GM21515 (cell line): ENCODE measurements at regions not wholly inside any gene's neighbourhood (a gene's known extent, or its start where the extent isn't known, plus 50 kb on each side); places are given as distances from the start of the nearest gene placed in this dataset.

Experiments used
- ATAC-seq: cut with Tn5 transposase; IDR thresholded peaks from one replicate; pipeline ENCODE4 v1.9.1; 2021; ENCODE audit not compliant: unreplicated experiment

DNA sequence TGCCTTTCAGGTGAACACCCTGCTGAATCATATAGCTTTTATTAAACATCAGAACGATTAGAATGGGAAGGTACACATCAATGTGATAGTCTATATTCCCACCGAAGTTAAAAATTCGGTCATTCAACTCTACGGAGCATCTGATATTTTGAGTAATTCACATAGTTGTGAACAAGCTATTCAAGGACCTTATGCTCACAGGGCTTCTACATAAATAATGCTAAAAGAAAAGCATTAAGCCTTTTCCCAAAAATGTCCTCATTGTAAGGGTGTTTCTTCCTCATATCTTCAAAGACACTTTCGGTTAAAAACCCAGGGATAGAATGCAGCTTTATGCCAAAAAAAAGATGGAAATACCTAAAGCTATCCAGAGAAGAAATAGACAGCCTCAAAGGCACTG, 79.7 kb upstream of the EDNRA start:
- ATAC-seq, result no peak

- ATAC-seq, result no peak
Observed at GRCh38 chr4:147407261-147408045, 73.4 kb upstream of the EDNRA start.

DNA sequence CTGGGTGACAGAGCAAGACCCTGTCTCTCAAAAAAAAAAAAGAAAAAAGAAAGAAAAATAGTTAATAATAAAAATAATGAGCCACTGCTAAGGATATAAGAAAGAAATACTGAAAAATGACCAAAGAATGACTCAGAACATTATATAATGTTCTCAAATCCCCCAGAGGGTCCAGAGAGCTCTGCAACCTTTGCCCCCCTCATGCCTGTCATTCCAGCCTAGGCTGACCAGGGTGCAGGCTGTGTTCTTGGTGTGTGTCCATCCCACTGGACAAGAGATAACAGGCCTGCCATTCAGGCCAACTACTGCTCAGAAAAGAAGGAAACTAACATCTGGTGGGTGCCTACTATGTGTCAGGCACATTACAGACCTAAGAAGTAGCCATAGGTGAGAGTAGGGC, 72.7 kb upstream of the EDNRA start:
- no peak for ATAC-seq

GRCh38 chr4:147409350-147409749, 71.5 kb upstream of the EDNRA start:
- no peak for ATAC-seq

GRCh38 chr4:147418226-147418625, 62.7 kb upstream of the EDNRA start:
- ATAC-seq, result no peak

DNA sequence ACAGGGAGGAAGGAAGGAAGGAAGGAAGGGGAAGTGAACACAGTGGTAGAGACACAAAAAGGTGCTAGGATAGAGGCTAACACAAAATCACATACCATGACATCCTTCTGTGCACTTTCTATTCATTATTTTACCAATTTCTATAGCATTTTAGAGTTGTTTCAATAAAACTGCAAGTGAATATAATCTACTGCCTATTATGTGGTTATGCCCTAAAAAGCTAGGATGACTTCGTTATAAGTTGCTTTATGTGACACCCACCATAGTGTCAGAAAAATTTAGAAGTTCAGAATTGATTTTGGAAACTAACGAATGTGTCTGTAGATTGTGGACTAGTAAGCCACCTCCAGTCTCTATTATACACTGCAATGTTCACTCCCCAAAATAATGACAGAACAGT, 59.4 kb upstream of the EDNRA start:
- no peak for ATAC-seq

GRCh38 chr4:147423229-147423628, 57.7 kb upstream of the EDNRA start:
- ATAC-seq, result no peak

GRCh38 chr4:147425019-147425418, 55.9 kb upstream of the EDNRA start:
- no peak for ATAC-seq

DNA sequence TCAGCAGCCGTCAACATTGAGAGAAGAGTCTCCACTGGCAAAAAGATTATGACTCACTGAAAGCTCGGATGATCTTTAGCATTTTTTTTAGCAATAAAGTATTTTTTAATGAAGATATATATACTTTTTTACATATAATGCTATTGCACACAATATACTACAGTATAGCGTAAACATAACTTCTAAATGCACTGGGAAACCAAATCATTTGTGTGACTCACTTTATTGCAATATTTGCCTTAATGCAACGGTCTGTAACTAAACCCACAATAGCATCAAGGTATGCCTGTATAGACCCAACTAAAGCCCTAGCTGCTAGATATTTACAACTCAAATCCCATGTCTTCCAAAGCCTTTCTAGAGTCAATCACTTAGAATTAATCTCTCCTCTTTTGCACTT, 52.3 kb upstream of the EDNRA start:
- no peak for ATAC-seq

DNA sequence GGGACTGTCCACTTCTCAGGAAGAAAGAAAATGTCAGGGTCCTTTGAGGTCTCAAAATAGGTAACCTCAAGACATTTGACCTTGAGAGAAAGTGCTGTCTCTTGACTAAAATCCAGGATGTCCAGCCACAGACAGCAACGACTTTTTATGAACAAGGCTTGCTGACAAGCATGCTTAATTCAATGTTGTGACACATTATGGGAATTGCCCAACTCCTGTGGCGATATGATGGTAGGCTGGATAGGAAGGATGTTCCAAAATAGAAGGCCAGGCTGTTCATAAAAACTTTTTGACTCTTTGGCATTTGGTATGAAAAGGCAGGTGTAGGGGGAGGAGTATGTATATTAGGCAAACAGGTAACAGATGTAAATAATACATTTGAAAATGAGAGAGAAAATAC, 50.8 kb upstream of the EDNRA start:
- no peak for ATAC-seq
